ENCODE measurements at regions not wholly inside any gene's neighbourhood (a gene's known extent, or its start where the extent isn't known, plus 50 kb on each side); places are given as distances from the start of the nearest gene placed in this dataset.
"Not testable (repeated sequence)": the region's sequence is repeated elsewhere in the genome, so short reads cannot be mapped to it uniquely, and the experiment has no call there.

- no peak for DNase-seq
Measured at GRCh38 chr18:68219274-68219673, 495.6 kb downstream of the TMX3 start.

- DNase-seq = no peak
Measured at GRCh38 chr18:68215931-68216330, 499.0 kb downstream of the TMX3 start.

GRCh38 chr18:68186039-68186438 lies 528.9 kb downstream of the TMX3 start:
- DNase-seq = no peak

GRCh38 chr18:68181956-68182355 lies 533.0 kb downstream of the TMX3 start:
- no peak for DNase-seq

- no peak for DNase-seq
Measured at GRCh38 chr18:68179811-68180210, 535.1 kb downstream of the TMX3 start.

- DNase-seq = no peak
Measured at GRCh38 chr18:68178921-68179320, 536.0 kb downstream of the TMX3 start.

GRCh38 chr18:68177807-68178702 lies 536.9 kb downstream of the TMX3 start:
- no peak for DNase-seq

- DNase-seq = no peak
Measured at GRCh38 chr18:68176901-68177300, 538.0 kb downstream of the TMX3 start.

GRCh38 chr18:68172842-68173549 lies 541.9 kb downstream of the TMX3 start:
- no peak for DNase-seq

- DNase-seq = no peak
Measured at GRCh38 chr18:68164909-68165308, 550.0 kb downstream of the TMX3 start.

GRCh38 chr18:68153821-68154220 lies 561.1 kb downstream of the TMX3 start:
- not testable (repeated sequence) for DNase-seq

GRCh38 chr18:68152770-68153169 lies 562.1 kb downstream of the TMX3 start:
- no peak for DNase-seq

- DNase-seq = no peak
Measured at GRCh38 chr18:68150961-68151360, 563.9 kb downstream of the TMX3 start.

- no peak for DNase-seq
Measured at GRCh38 chr18:68148863-68149262, 566.0 kb downstream of the TMX3 start.

GRCh38 chr18:68147728-68148127 lies 567.2 kb downstream of the TMX3 start:
- no peak for DNase-seq

GRCh38 chr18:68121826-68122225 lies 593.1 kb downstream of the TMX3 start:
- no peak for DNase-seq

GRCh38 chr18:68121308-68121707 lies 593.6 kb downstream of the TMX3 start:
- no peak for DNase-seq

GRCh38 chr18:68114989-68115388 lies 598.5 kb upstream of the DSEL start:
- DNase-seq = no peak

GRCh38 chr18:68104036-68104435 lies 587.5 kb upstream of the DSEL start:
- no peak for DNase-seq

GRCh38 chr18:68103561-68103960 lies 587.0 kb upstream of the DSEL start:
- no peak for DNase-seq

- DNase-seq = no peak
Measured at GRCh38 chr18:68102117-68102516, 585.6 kb upstream of the DSEL start.

- no peak for DNase-seq
Measured at GRCh38 chr18:68098655-68099054, 582.1 kb upstream of the DSEL start.

GRCh38 chr18:68086481-68086880 lies 570.0 kb upstream of the DSEL start:
- DNase-seq = no peak

- DNase-seq = no peak
Measured at GRCh38 chr18:68085251-68085650, 568.7 kb upstream of the DSEL start.

All from left hindlimb (tissue), 1 donor.